ENCODE measurements at regions not wholly inside any gene's neighbourhood (a gene's known extent, or its start where the extent isn't known, plus 50 kb on each side); places are given as distances from the start of the nearest gene placed in this dataset.

DNA sequence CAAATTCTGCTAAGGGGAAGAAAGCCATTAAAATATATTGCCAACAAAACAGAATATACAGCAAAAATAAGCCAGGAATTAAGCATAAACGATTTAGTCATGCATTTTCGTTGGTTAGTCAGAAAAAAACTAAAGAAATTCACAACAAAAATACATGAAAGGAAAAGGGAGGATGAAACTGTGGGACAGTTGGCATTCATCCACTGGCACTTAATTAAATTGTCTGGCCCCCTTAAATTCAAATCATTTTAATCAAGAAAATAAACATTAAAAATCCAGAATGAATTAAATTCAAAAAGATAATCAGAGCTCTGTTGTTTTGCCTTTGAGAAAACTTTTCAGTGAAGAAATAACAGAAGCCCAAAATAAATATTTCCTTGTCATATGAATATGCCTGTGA lies 264.6 kb upstream of the TMTC1 start:
- no peak for TF ChIP-seq REST (IDR thresholded peaks at IDR 0.05)
- TF ChIP-seq, protein P1, sequence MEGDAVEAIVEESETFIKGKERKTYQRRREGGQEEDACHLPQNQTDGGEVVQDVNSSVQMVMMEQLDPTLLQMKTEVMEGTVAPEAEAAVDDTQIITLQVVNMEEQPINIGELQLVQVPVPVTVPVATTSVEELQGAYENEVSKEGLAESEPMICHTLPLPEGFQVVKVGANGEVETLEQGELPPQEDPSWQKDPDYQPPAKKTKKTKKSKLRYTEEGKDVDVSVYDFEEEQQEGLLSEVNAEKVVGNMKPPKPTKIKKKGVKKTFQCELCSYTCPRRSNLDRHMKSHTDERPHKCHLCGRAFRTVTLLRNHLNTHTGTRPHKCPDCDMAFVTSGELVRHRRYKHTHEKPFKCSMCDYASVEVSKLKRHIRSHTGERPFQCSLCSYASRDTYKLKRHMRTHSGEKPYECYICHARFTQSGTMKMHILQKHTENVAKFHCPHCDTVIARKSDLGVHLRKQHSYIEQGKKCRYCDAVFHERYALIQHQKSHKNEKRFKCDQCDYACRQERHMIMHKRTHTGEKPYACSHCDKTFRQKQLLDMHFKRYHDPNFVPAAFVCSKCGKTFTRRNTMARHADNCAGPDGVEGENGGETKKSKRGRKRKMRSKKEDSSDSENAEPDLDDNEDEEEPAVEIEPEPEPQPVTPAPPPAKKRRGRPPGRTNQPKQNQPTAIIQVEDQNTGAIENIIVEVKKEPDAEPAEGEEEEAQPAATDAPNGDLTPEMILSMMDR (IDR thresholded peaks at IDR 0.05; ENCODE audit: low read depth, low read length, missing input control): no peak
- TF ChIP-seq RAD21 (IDR thresholded peaks at IDR 0.05): no peak
- TF ChIP-seq, protein P2, sequence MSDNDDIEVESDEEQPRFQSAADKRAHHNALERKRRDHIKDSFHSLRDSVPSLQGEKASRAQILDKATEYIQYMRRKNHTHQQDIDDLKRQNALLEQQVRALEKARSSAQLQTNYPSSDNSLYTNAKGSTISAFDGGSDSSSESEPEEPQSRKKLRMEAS (IDR thresholded peaks at IDR 0.05): no peak
- no peak for TF ChIP-seq TAF1 (conservative IDR thresholded peaks at IDR 0.05)
